Tibial nerve (tissue), 4 donors: ENCODE measurements at regions not wholly inside any gene's neighbourhood (a gene's known extent, or its start where the extent isn't known, plus 50 kb on each side); places are given as distances from the start of the nearest gene placed in this dataset.

ENCODE experiments used
- EP300 ChIP-seq, 2 donors: sonication (generic); formaldehyde crosslinking; IDR thresholded peaks; one replicate each; pipeline ENCODE4 v1.6.1; 2017; ENCODE audit warnings: antibody characterized with exemption in 2 of 2, mild to moderate bottlenecking in 1 of 2
- POLR2A ChIP-seq, 2 donors: fragments of 450-650 bp; IDR thresholded peaks; one replicate each; pipeline ENCODE4 v1.6.1; 2017; ENCODE audit warnings: antibody characterized with exemption in 2 of 2, mild to moderate bottlenecking in 2 of 2, moderate library complexity in 2 of 2
- TF ChIP-seq, protein P1 (sequence below), 5 experiments: fragments of 200-600 bp in 3 of 5; fragments of 450-650 bp in 2 of 5; sonication (generic) in 3 of 5; IDR thresholded peaks; one replicate each; pipeline ENCODE4 v1.5.1; 2016 to 2019; ENCODE audit warnings: antibody characterized with exemption in 5 of 5, mild to moderate bottlenecking in 3 of 5, moderate library complexity in 2 of 5

DNA sequence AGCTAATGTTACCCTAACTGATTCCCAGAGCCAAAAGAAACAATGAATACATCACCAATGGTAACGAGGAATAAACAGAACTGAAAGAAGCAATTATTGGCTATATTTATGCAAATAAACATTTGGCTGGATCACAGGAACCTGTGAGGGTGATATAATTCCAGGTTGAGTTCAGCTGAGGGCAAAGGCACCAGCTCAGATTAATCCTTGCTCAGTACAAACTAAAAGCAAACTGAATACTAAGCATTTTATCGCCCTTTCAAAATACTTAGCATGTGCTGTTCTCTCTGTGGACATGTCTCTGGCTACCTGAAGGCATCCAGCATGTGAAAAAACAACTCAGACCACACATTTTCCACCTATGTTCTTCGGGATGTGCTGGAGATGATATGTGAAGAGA, 791.7 kb downstream of the METTL4 start:
- TF ChIP-seq, protein P1, sequence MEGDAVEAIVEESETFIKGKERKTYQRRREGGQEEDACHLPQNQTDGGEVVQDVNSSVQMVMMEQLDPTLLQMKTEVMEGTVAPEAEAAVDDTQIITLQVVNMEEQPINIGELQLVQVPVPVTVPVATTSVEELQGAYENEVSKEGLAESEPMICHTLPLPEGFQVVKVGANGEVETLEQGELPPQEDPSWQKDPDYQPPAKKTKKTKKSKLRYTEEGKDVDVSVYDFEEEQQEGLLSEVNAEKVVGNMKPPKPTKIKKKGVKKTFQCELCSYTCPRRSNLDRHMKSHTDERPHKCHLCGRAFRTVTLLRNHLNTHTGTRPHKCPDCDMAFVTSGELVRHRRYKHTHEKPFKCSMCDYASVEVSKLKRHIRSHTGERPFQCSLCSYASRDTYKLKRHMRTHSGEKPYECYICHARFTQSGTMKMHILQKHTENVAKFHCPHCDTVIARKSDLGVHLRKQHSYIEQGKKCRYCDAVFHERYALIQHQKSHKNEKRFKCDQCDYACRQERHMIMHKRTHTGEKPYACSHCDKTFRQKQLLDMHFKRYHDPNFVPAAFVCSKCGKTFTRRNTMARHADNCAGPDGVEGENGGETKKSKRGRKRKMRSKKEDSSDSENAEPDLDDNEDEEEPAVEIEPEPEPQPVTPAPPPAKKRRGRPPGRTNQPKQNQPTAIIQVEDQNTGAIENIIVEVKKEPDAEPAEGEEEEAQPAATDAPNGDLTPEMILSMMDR (IDR thresholded peaks at IDR 0.05), result no peak
- TF ChIP-seq EP300 (IDR thresholded peaks at IDR 0.05) (no peak), POLR2A (IDR thresholded peaks at IDR 0.05) (no peak)
